ENCODE measurements at regions not wholly inside any gene's neighbourhood (a gene's known extent, or its start where the extent isn't known, plus 50 kb on each side); places are given as distances from the start of the nearest gene placed in this dataset.

- Histone ChIP-seq H3K27ac (ENCODE audit: low read length) (no peak overlapping the region), H3K27me3 (ENCODE audit: control insufficient read depth in 1 of 2, insufficient read depth in 2 of 2, low read length in 2 of 2) (peaks cover 0 to 4% of the 10 kb centered on the region in 2 donors), H3K36me3 (ENCODE audit: control insufficient read depth in 2 of 2, insufficient read depth in 2 of 2, low read length in 2 of 2) (no peaks in the 10 kb centered on the region), H3K9me3 (ENCODE audit: control insufficient read depth in 2 of 2, low read length in 2 of 2) (no peaks in the 10 kb centered on the region), H3K9ac (ENCODE audit: low read length in 2 of 2) (no peak overlapping the region), H3K4me1 (ENCODE audit: control insufficient read depth, insufficient read depth, low read length) (no peaks in the 10 kb centered on the region), H3K4me3 (ENCODE audit: low read length in 2 of 2) (no peak overlapping the region)
Observed at GRCh38 chr2:236949089-236949905, 136.4 kb upstream of the COPS8 start.

GRCh38 chr2:236951830-236952475, 133.7 kb upstream of the COPS8 start:
- Histone ChIP-seq H3K9me3 (ENCODE audit: control insufficient read depth in 2 of 2, low read length in 2 of 2) (no peaks in the 10 kb centered on the region), H3K27me3 (ENCODE audit: control insufficient read depth in 1 of 2, insufficient read depth in 2 of 2, low read length in 2 of 2) (no peaks in the 10 kb centered on the region), H3K27ac (ENCODE audit: low read length) (no peak overlapping the region), H3K36me3 (ENCODE audit: control insufficient read depth in 2 of 2, insufficient read depth in 2 of 2, low read length in 2 of 2) (no peaks in the 10 kb centered on the region), H3K4me1 (ENCODE audit: control insufficient read depth, insufficient read depth, low read length) (no peaks in the 10 kb centered on the region), H3K9ac (ENCODE audit: low read length in 2 of 2) (no peak overlapping the region), H3K4me3 (ENCODE audit: low read length in 2 of 2) (no peak overlapping the region)

DNA sequence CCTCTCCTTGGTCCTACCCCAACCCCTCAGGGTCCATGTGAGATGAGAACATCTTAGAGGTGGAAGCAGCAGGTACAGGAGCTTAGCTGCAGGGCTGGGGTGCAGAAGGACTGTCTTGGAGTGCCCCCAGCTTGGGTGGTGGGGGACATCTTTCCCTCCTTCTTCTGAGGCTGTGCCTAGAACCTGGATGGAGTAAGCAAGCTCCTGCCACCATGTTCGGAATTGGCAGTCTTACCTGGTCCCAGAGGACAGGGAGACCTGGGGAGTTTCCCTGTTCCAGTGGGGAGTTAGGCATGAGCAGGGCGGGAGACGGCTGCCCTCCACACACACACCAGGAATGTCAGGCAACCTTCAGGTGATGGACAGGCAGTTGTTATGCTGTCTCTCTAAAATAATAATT, 131.0 kb upstream of the COPS8 start:
- no peaks in the 10 kb centered on the region for H3K36me3 ChIP-seq (ENCODE audit: control insufficient read depth in 2 of 2, insufficient read depth in 2 of 2, low read length in 2 of 2)
- H3K9me3 ChIP-seq (ENCODE audit: control insufficient read depth in 2 of 2, low read length in 2 of 2): no peaks in the 10 kb centered on the region
- H3K9ac ChIP-seq (ENCODE audit: low read length in 2 of 2): no peak overlapping the region
- H3K27me3 ChIP-seq (ENCODE audit: control insufficient read depth in 1 of 2, insufficient read depth in 2 of 2, low read length in 2 of 2): no peaks in the 10 kb centered on the region
- no peaks in the 10 kb centered on the region for H3K4me1 ChIP-seq (ENCODE audit: control insufficient read depth, insufficient read depth, low read length)
- H3K27ac ChIP-seq (ENCODE audit: low read length): no peak overlapping the region
- H3K4me3 ChIP-seq (ENCODE audit: low read length in 2 of 2): no peak overlapping the region

GRCh38 chr2:236955521-236956030, 130.1 kb upstream of the COPS8 start:
- H3K4me1 ChIP-seq (ENCODE audit: control insufficient read depth, insufficient read depth, low read length): no peaks in the 10 kb centered on the region
- H3K9me3 ChIP-seq (ENCODE audit: control insufficient read depth in 2 of 2, low read length in 2 of 2): no peaks in the 10 kb centered on the region
- H3K4me3 ChIP-seq (ENCODE audit: low read length in 2 of 2): no peak overlapping the region
- no peak overlapping the region for H3K27ac ChIP-seq (ENCODE audit: low read length)
- no peaks in the 10 kb centered on the region for H3K27me3 ChIP-seq (ENCODE audit: control insufficient read depth in 1 of 2, insufficient read depth in 2 of 2, low read length in 2 of 2)
- H3K36me3 ChIP-seq (ENCODE audit: control insufficient read depth in 2 of 2, insufficient read depth in 2 of 2, low read length in 2 of 2): no peaks in the 10 kb centered on the region
- H3K9ac ChIP-seq (ENCODE audit: low read length in 2 of 2): no peak overlapping the region

DNA sequence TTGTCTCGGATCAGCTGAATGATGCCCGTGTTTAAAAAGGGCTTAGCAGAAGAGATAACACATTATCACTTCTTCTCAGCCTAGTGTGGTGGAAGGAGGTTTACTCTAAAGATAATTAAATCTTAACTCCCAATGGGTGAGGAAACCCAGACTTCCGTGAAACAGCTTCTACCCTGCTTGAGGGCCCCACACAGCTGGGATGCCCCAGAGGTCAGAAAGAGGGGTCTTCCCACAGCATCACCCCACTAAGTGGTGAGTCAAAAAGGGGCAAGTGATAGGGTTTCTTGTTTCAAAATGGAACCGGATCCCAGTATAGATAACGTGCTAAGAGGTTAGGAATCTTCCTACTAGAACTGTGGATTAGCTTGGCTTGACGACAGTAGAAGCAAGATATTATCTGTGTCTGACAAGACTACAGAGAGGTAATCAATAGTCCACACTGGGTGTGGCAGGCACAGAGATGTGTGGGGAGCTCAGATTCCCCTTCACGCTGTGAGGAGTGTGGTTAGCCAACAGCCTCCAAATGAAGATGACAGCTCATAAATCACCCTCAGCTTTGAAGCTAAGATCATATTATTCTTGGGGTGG, 129.6 kb upstream of the COPS8 start:
- no peaks in the 10 kb centered on the region for H3K27me3 ChIP-seq (ENCODE audit: control insufficient read depth in 1 of 2, insufficient read depth in 2 of 2, low read length in 2 of 2)
- no peaks in the 10 kb centered on the region for H3K4me1 ChIP-seq (ENCODE audit: control insufficient read depth, insufficient read depth, low read length)
- H3K27ac ChIP-seq (ENCODE audit: low read length): no peak overlapping the region
- no peaks in the 10 kb centered on the region for H3K36me3 ChIP-seq (ENCODE audit: control insufficient read depth in 2 of 2, insufficient read depth in 2 of 2, low read length in 2 of 2)
- no peaks in the 10 kb centered on the region for H3K9me3 ChIP-seq (ENCODE audit: control insufficient read depth in 2 of 2, low read length in 2 of 2)
- no peak overlapping the region for H3K9ac ChIP-seq (ENCODE audit: low read length in 2 of 2)
- no peak overlapping the region for H3K4me3 ChIP-seq (ENCODE audit: low read length in 2 of 2)

GRCh38 chr2:236956641-236957040, 129.0 kb upstream of the COPS8 start:
- H3K27me3 ChIP-seq (ENCODE audit: control insufficient read depth in 1 of 2, insufficient read depth in 2 of 2, low read length in 2 of 2): no peaks in the 10 kb centered on the region
- no peaks in the 10 kb centered on the region for H3K9me3 ChIP-seq (ENCODE audit: control insufficient read depth in 2 of 2, low read length in 2 of 2)
- H3K36me3 ChIP-seq (ENCODE audit: control insufficient read depth in 2 of 2, insufficient read depth in 2 of 2, low read length in 2 of 2): no peaks in the 10 kb centered on the region
- H3K27ac ChIP-seq (ENCODE audit: low read length): no peak overlapping the region
- no peak overlapping the region for H3K4me3 ChIP-seq (ENCODE audit: low read length in 2 of 2)
- no peaks in the 10 kb centered on the region for H3K4me1 ChIP-seq (ENCODE audit: control insufficient read depth, insufficient read depth, low read length)
- no peak overlapping the region for H3K9ac ChIP-seq (ENCODE audit: low read length in 2 of 2)

- Histone ChIP-seq H3K27me3 (ENCODE audit: control insufficient read depth in 1 of 2, insufficient read depth in 2 of 2, low read length in 2 of 2) (no peaks in the 10 kb centered on the region), H3K4me3 (ENCODE audit: low read length in 2 of 2) (no peak overlapping the region), H3K9me3 (ENCODE audit: control insufficient read depth in 2 of 2, low read length in 2 of 2) (no peaks in the 10 kb centered on the region), H3K27ac (ENCODE audit: low read length) (no peak overlapping the region), H3K4me1 (ENCODE audit: control insufficient read depth, insufficient read depth, low read length) (no peaks in the 10 kb centered on the region), H3K9ac (ENCODE audit: low read length in 2 of 2) (no peak overlapping the region), H3K36me3 (ENCODE audit: control insufficient read depth in 2 of 2, insufficient read depth in 2 of 2, low read length in 2 of 2) (no peaks in the 10 kb centered on the region)
Observed at GRCh38 chr2:236959036-236959435, 126.7 kb upstream of the COPS8 start.

GRCh38 chr2:236959876-236960275, 125.8 kb upstream of the COPS8 start:
- no peaks in the 10 kb centered on the region for H3K4me1 ChIP-seq (ENCODE audit: control insufficient read depth, insufficient read depth, low read length)
- H3K9me3 ChIP-seq (ENCODE audit: control insufficient read depth in 2 of 2, low read length in 2 of 2): no peaks in the 10 kb centered on the region
- no peak overlapping the region for H3K9ac ChIP-seq (ENCODE audit: low read length in 2 of 2)
- H3K36me3 ChIP-seq (ENCODE audit: control insufficient read depth in 2 of 2, insufficient read depth in 2 of 2, low read length in 2 of 2): no peaks in the 10 kb centered on the region
- H3K27ac ChIP-seq (ENCODE audit: low read length): no peak overlapping the region
- no peak overlapping the region for H3K4me3 ChIP-seq (ENCODE audit: low read length in 2 of 2)
- H3K27me3 ChIP-seq (ENCODE audit: control insufficient read depth in 1 of 2, insufficient read depth in 2 of 2, low read length in 2 of 2): no peaks in the 10 kb centered on the region

DNA sequence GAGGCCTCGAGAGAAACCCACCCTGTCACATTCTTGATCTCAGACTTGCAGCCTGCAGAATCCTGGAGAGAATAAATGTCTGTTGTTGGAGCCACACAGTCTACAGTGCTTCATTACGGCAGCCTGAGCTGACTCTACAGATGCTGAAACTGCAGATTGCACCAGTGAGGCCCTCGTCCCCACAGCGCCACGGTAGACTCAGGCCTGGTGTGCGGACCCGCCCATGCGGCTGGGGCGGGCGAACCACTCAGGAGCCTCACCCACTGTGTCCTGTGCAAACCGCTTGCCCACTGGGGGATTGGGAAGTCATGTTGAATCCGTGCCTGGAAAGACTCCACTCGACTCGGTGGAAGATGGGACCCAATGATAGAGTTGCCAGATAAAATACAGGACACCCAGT, 125.2 kb upstream of the COPS8 start:
- Histone ChIP-seq H3K36me3 (ENCODE audit: control insufficient read depth in 2 of 2, insufficient read depth in 2 of 2, low read length in 2 of 2) (no peaks in the 10 kb centered on the region), H3K4me1 (ENCODE audit: control insufficient read depth, insufficient read depth, low read length) (no peaks in the 10 kb centered on the region), H3K4me3 (ENCODE audit: low read length in 2 of 2) (no peak overlapping the region), H3K9ac (ENCODE audit: low read length in 2 of 2) (no peak overlapping the region), H3K27me3 (ENCODE audit: control insufficient read depth in 1 of 2, insufficient read depth in 2 of 2, low read length in 2 of 2) (no peaks in the 10 kb centered on the region), H3K9me3 (ENCODE audit: control insufficient read depth in 2 of 2, low read length in 2 of 2) (no peaks in the 10 kb centered on the region), H3K27ac (ENCODE audit: low read length) (no peak overlapping the region)

- Histone ChIP-seq H3K9me3 (ENCODE audit: control insufficient read depth in 2 of 2, low read length in 2 of 2) (no peaks in the 10 kb centered on the region), H3K4me1 (ENCODE audit: control insufficient read depth, insufficient read depth, low read length) (no peaks in the 10 kb centered on the region), H3K36me3 (ENCODE audit: control insufficient read depth in 2 of 2, insufficient read depth in 2 of 2, low read length in 2 of 2) (no peaks in the 10 kb centered on the region), H3K27me3 (ENCODE audit: control insufficient read depth in 1 of 2, insufficient read depth in 2 of 2, low read length in 2 of 2) (no peaks in the 10 kb centered on the region), H3K27ac (ENCODE audit: low read length) (no peak overlapping the region), H3K4me3 (ENCODE audit: low read length in 2 of 2) (no peak overlapping the region), H3K9ac (ENCODE audit: low read length in 2 of 2) (no peak overlapping the region)
Observed at GRCh38 chr2:236962816-236963215, 122.9 kb upstream of the COPS8 start.

Data from stomach smooth muscle (tissue), 2 donors.